Body of pancreas (tissue), 4 donors: ENCODE measurements at regions not wholly inside any gene's neighbourhood (a gene's known extent, or its start where the extent isn't known, plus 50 kb on each side); places are given as distances from the start of the nearest gene placed in this dataset.
"Not testable (repeated sequence)": the region's sequence is repeated elsewhere in the genome, so short reads cannot be mapped to it uniquely, and the experiment has no call there.

ENCODE experiments used
- ATAC-seq: fragments of 150-250 bp; one replicate; pipeline ENCODE4 v1.9.1; 2016
- DNase-seq, 4 donors: peaks; one replicate each; pipeline ENCODE4 v3.0.0-alpha.2; 2019
- H3K27ac ChIP-seq, 4 donors: fragments of 200-600 bp; sonication (generic); 1 replicate in 3 of 4; 2 replicates in 1 of 4; pipeline versions ENCODE4 v1.5.1 to v1.6.1; 2016 to 2019; ENCODE audit warnings: mild to moderate bottlenecking in 1 of 4, mixed read lengths in 1 of 4, moderate library complexity in 1 of 4
- H3K27me3 ChIP-seq, 2 donors: fragments of 200-600 bp; sonication (generic); one replicate each; pipeline ENCODE4 v1.6.0; 2016; ENCODE audit warnings: mild to moderate bottlenecking in 1 of 2
- H3K36me3 ChIP-seq, 2 donors: fragments of 200-600 bp; sonication (generic); replicated peaks in 1 of 2; 2 replicates each; pipeline ENCODE4 v1.5.1; 2016; ENCODE audit warnings: low read depth in 2 of 2; ENCODE audit not compliant: insufficient read depth in 1 of 2
- H3K4me1 ChIP-seq: fragments of 200-600 bp; sonication (generic); one replicate; pipeline ENCODE4 v1.6.0; 2016
- H3K4me3 ChIP-seq, 2 donors: fragments of 200-600 bp; sonication (generic); 1 replicate in 1 of 2; 2 replicates in 1 of 2; pipeline ENCODE4 v1.5.1; 2016 to 2019
- H3K9me3 ChIP-seq, 3 donors: fragments of 200-600 bp; sonication (generic); 1 replicate in 2 of 3; 2 replicates in 1 of 3; pipeline ENCODE4 v1.5.1; 2016
- POLR2A ChIP-seq, 3 donors: fragments of 450-650 bp; IDR thresholded peaks; one replicate each; pipeline ENCODE4 v1.6.1; 2016; ENCODE audit warnings: antibody characterized with exemption in 3 of 3, mild to moderate bottlenecking in 2 of 3
- WGBS, 2 donors: methylation state at CpG; one replicate each; pipeline ENCODE4 v1.1.5; 2017; 5-methylcytosine and 5-hydroxymethylcytosine counted together
- intact Hi-C: fragments of 100-400 bp; cut with DNase I; formaldehyde crosslinking; loops from one replicate; pipeline ENCODE4 v1.15.1; 2023
- TF ChIP-seq, protein P1 (sequence below), 7 experiments: fragments of 450-650 bp in 4 of 7; fragments of 200-600 bp in 3 of 7; sonication (generic) in 3 of 7; IDR thresholded peaks; one replicate each; pipeline ENCODE4 v1.5.1; 2016 to 2019; ENCODE audit warnings: antibody characterized with exemption in 7 of 7

DNA sequence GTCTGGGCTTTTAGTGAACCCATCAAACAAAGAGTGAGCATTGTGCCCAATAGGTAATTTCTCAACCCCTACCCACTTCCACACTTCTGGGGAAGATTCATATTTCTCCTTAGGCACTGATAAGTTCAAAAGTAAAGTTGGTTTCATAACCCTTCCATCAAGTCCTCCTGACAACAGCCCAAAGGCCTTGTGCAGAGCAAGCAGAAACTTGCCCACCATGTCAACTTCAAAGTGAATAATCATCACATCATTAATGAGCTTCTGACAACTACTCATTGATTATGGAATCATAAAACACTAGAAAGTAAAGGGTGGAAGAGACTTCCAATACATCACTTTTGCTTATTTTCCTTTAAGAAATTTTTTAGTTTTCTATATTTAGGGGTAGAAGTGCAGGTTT, 163.3 kb upstream of the HSFY2 start:
- H3K36me3 ChIP-seq: no peaks in the 10 kb centered on the region
- no peaks in the 10 kb centered on the region for H3K4me1 ChIP-seq
- no peak overlapping the region for H3K4me3 ChIP-seq
- DNase-seq (no peak), ATAC-seq (no peak)
- no peaks in the 10 kb centered on the region for H3K27me3 ChIP-seq
- intact Hi-C loops: no loop called here
- no peak overlapping the region for H3K27ac ChIP-seq
- no peak for TF ChIP-seq POLR2A (IDR thresholded peaks at IDR 0.05)
- TF ChIP-seq, protein P1, sequence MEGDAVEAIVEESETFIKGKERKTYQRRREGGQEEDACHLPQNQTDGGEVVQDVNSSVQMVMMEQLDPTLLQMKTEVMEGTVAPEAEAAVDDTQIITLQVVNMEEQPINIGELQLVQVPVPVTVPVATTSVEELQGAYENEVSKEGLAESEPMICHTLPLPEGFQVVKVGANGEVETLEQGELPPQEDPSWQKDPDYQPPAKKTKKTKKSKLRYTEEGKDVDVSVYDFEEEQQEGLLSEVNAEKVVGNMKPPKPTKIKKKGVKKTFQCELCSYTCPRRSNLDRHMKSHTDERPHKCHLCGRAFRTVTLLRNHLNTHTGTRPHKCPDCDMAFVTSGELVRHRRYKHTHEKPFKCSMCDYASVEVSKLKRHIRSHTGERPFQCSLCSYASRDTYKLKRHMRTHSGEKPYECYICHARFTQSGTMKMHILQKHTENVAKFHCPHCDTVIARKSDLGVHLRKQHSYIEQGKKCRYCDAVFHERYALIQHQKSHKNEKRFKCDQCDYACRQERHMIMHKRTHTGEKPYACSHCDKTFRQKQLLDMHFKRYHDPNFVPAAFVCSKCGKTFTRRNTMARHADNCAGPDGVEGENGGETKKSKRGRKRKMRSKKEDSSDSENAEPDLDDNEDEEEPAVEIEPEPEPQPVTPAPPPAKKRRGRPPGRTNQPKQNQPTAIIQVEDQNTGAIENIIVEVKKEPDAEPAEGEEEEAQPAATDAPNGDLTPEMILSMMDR (IDR thresholded peaks at IDR 0.05): no peak
- H3K9me3 ChIP-seq: no peaks in the 10 kb centered on the region

DNA sequence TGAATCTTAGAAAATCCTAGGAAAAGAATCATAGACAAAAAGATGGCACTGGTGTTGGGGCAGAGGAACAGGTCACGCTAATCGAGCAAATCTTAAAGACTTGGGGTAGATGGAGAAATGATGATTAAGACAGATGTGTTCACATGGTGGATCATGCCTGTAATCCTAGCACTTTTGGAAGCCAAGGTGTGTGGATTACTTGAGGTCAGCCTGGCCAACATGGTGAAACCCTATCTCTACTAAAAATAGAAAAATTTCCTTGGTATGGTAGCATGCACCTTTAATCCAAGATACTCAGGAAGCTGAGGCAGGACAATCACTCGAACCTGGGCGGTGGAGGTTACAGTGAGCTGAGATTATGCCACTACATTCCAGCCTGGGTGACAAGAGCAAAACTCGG, 145.7 kb upstream of the HSFY2 start:
- H3K4me1 ChIP-seq: no peaks in the 10 kb centered on the region
- no peak overlapping the region for H3K27ac ChIP-seq
- ATAC-seq (no peak), DNase-seq (no peak)
- no peaks in the 10 kb centered on the region for H3K36me3 ChIP-seq
- intact Hi-C loops: no loop called here
- H3K4me3 ChIP-seq: no peak overlapping the region
- 95 to 98% methylated on average over 5 of the region's 5 CpGs for WGBS, 2 donors
- TF ChIP-seq POLR2A (IDR thresholded peaks at IDR 0.05): no peak
- TF ChIP-seq, protein P1 (IDR thresholded peaks at IDR 0.05): no peak
- no peaks in the 10 kb centered on the region for H3K27me3 ChIP-seq
- H3K9me3 ChIP-seq: no peaks in the 10 kb centered on the region

DNA sequence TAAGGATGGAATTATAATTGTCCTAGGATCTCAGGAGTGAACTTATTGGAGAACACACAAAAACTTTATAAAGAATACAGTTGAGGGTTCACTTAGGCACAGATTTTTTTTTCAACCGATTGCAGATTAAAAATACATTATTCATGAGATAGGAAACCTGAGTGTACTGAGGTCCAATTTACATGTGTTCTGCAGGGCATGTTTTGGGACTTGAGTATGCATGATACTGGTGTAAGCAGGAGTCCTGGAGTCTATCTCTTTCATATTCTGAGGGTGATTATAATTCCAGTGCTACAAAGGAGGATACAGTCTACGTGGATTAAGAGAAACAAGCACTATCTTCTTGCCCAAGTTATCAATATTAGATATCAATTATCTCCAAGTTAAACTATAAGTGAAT, 139.3 kb upstream of the HSFY2 start:
- Histone ChIP-seq H3K36me3 (no peaks in the 10 kb centered on the region), H3K4me1 (no peaks in the 10 kb centered on the region), H3K9me3 (no peaks in the 10 kb centered on the region), H3K27ac (no peak overlapping the region), H3K27me3 (no peaks in the 10 kb centered on the region), H3K4me3 (no peak overlapping the region)
- intact Hi-C loops: no loop called here
- 89 to 91% methylated on average over 2 of the region's 2 CpGs for WGBS, 2 donors
- TF ChIP-seq POLR2A (IDR thresholded peaks at IDR 0.05): no peak
- TF ChIP-seq, protein P1 (IDR thresholded peaks at IDR 0.05): no peak
- ATAC-seq (no peak), DNase-seq (no peak)

DNA sequence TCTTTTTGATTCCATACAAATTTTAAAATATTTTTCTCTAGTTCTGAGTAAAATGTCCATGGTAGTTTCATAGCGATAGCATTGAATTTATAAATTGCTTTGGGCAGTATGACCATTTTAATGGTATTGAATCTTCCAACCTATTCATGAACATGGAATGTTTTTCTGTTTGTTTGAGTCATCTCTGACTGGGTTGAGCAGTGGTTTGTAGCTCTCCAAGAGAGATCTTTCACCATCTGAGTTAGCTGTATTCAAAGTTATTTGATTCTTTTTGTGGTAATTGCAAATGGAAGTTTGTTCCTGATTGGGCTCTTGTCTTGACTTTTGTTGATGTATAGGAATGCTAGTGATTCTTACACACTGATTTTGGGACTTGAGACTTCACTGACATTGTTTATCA, 136.3 kb upstream of the HSFY2 start:
- WGBS, 2 donors: 92 to 100% methylated on average over 1 of the region's 1 CpG
- intact Hi-C loops: no loop called here
- TF ChIP-seq, protein P1 (IDR thresholded peaks at IDR 0.05): no peak
- no peak for TF ChIP-seq POLR2A (IDR thresholded peaks at IDR 0.05)
- no peaks in the 10 kb centered on the region for H3K4me1 ChIP-seq
- H3K27ac ChIP-seq: no peak overlapping the region
- ATAC-seq (no peak), DNase-seq (no peak)
- H3K27me3 ChIP-seq: no peaks in the 10 kb centered on the region
- H3K9me3 ChIP-seq: no peaks in the 10 kb centered on the region
- H3K4me3 ChIP-seq: no peak overlapping the region
- no peaks in the 10 kb centered on the region for H3K36me3 ChIP-seq

DNA sequence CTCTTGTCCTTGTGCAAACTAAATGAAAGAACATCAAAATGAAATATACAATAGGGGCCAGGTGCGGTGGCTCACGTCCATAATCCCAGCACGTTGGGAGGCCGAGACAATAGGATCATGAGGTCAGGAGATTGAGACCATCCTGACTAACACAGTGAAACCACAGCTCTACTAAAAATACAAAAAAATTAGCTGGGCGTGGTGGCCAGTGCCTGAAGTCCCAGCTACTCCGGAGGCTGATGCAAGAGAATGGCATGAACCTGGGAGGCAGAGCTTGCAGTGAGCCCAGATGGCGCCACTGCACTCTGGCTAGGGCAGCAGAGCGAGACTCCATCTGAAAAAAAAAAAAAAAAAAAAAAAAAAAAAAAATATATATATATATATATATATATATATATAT, 132.7 kb upstream of the HSFY2 start:
- H3K9me3 ChIP-seq, H3K27ac ChIP-seq, intact Hi-C loops, H3K27me3 ChIP-seq, H3K36me3 ChIP-seq, ATAC-seq, H3K4me3 ChIP-seq, H3K4me1 ChIP-seq, DNase-seq: not testable (repeated sequence)
- WGBS, 2 donors: 87 to 100% methylated on average over 4 to 6 of the region's 8 CpGs
